ENCODE measurements at regions not wholly inside any gene's neighbourhood (a gene's known extent, or its start where the extent isn't known, plus 50 kb on each side); places are given as distances from the start of the nearest gene placed in this dataset.

DNA sequence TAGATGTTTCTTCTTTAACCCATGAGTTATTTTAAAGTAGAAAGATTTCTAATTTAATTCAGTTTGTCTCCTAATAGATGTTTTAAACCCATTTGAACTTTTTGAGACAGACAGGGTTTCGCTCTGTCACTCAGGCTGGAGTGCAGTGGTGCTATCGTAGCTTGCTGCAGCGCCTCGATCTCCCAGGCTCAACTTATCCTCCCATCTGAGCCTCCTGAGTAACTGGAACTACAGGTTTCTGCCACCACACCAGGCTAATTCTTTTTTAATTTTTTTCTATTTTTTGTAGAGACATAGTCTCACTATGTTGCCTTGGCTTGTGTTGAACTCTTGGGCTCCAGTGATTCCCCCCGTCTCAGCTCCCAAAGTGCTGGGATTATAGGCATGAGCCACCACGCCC lies 53.0 kb upstream of the RAB18 start:
- no peak for DNase-seq (ENCODE audit: low read depth)

DNA sequence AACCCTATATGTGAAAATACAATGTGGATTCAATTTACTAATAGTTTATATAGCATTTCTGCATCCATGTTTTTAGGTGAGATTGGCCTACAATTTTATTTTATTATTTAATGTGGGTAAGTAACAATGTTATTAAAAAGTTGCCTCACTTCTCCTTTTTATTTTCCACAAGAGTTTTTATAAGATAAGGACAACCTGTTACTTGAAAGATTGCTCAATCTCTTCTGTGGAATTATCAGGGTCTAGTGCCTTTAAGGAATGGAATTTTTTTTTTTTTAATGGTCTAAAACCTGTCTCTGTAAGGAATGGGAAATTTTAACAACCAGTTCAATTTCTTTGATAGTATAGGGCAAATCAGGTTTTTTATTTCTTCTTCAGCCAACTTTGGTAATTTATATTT lies 53.9 kb upstream of the RAB18 start:
- DNase-seq (ENCODE audit: low read depth) = no peak

DNA sequence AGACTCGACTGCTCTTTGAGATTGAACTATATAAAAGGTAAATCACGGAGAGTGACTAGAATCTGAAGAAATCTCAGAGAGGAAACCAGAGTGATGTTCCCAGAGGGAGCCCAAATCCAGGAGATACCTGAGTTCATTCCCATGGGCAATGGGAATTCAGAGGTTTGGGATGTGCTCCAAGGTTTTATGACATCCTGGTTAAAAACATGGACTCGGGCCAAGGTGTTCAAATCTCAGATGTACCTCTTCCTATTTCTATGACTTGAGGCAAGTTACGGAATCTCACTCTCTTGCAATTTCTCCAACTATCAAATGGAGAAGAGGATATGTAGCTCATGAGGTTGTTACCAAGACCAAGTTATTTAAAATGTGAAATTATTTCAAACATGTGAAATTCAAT lies 54.5 kb upstream of the RAB18 start:
- peak; percentile 9 for DNase-seq (ENCODE audit: low read depth)

DNA sequence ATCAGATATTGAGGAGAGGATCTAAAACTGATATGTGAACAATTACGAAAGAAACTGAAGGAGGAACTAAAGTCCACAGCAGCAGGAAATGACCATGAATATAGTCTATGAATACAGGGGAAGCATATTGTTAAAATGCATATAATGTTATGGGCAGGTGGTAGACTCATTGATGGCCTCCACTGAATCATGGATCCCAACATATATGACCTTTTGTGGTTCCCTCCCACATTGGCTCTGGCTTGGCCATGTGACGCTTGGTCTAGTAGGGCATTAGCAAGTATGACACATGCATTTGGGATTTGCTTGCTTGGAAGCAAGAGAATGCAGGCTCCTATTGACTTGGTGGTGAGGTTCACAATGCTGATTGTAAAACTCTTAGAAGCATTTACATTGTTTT lies 55.2 kb upstream of the RAB18 start:
- peak; percentile 63 for DNase-seq (ENCODE audit: low read depth)

DNA sequence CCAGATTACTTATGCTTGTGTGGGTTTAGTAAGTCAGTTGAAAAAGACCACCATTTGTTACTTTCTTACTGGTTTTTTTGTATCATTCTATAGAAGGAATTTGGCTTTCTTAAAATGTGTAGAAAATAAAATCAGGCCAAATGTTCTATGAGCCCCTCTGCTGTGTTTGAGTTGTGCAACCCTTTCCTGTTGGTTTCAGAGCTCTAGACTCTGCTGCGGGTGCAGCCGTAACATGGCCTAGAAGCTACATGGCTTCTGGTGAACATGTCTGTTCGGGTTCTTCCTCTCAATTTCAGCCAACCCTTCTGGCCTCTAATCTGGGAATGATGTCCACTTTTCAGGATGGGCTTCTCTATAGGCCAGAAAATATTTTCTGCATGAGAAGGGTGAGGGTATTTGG lies 56.6 kb upstream of the RAB18 start:
- no peak for DNase-seq (ENCODE audit: low read depth)

DNA sequence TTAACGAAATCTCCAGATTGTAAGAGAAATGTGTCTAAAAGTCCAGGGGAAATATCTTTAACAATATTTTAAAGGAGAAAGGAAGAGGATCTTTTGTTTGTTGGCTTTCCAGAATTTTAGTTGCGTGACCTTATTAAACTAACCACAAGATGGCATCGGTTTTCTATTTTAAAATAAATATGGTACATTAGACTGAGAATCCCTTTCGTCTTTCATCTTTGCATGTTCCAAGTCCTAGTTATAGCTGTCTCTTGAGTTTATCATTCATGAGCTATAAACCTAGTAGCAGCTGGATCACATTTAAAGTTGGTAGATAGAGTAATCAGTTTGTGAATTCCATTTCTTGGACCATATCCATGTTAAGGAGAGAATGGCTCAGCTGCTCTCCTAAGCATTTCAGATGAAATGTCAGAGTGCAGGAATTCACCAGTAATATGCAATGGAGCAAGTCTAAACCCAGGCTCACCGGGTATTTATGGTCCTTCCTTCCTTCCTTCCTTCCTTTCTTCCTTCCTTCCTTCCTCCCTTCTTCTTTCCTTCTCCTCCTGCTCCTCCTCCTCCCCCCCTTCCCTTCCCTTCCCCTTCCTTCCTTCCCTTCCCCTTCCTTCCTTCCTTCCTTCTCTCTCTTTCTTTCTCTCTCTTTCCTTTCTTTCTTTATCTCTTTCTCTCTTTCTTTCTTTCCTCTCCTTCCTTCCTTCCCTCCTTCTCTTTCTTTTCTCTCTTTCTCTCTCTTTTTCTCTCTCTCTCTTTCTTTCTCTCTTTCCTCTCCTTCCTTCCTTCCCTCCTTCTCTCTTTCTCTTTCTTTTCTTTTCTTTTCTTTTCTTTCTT lies 57.8 kb upstream of the RAB18 start:
- DNase-seq (ENCODE audit: low read depth) = peak; percentile 39

DNA sequence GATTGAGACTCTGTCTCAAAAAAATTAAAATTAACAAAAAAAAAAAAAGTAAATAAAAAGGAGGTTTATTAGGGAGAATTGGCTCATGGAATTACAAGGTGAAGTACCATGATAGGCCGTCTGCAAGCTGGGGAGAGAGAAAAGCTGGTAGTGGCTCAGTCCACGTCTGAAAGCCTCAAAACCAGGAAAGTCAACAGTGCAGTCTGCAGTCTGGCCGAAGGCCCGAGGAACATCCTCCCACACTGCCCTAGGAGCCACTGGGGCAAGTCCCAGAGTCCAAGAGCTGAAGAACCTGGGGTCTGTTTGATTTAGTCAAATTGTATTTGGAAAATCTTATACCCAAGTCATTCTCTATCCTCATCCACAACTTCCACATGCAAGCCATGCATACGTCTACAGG lies 59.0 kb upstream of the RAB18 start:
- no peak for DNase-seq (ENCODE audit: low read depth)

DNA sequence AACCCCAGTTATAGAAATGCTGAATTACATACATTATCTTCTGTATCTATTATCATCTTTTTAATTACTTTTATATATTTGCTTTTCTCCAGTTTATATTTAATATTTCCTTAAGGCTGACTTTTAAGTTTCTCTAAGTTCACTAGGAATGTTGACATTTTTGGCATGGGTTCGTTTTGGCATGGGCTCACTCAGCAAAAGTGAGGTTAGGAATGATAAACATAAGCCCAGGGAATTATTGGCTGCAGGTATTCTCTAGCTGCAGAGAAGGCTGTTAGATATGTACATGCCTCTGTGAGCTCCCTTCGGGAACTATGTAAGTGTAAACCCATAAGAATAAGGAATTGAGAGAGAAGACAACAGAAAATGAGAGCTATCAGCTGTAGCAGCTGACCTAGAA lies 63.6 kb upstream of the RAB18 start:
- no peak for DNase-seq (ENCODE audit: low read depth)

DNA sequence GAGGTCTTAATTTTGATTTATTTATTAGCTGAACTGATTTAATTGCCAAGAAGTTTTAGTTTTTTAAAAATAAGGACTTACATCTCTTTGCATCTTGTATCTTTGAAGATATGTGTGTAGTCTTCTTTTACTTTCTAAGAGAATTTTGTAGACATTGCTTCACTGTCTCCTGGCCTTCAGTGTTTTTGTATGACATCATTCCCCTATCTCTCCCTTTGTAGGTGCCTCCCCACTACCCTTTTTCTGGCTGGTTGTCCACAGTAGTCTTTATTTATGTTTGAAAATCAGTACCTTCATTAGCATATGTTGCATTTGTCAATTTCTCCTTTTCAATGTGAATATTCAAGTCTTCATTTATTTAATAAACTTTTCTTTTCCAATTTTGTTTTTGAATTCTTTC lies 64.1 kb upstream of the RAB18 start:
- no peak for DNase-seq (ENCODE audit: low read depth)

DNA sequence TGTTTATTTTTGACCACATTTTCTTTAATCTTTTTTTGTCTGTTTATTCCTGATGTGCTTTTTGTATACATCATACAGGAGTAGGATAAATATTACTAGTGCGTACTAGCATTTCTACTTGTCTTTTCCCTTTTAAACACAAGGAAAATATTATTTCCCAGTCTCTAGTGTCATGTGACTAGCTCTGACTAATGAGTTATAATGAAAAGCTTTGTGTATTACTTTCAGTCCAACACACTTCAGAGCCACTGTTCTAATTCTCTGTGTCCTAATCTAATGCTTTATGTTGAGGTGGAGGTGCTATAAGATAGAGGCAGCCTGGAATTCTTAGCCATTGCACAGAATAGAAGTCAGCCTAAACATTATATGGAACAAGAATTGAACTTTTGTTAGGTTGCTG lies 65.0 kb upstream of the RAB18 start:
- no peak for DNase-seq (ENCODE audit: low read depth)

DNA sequence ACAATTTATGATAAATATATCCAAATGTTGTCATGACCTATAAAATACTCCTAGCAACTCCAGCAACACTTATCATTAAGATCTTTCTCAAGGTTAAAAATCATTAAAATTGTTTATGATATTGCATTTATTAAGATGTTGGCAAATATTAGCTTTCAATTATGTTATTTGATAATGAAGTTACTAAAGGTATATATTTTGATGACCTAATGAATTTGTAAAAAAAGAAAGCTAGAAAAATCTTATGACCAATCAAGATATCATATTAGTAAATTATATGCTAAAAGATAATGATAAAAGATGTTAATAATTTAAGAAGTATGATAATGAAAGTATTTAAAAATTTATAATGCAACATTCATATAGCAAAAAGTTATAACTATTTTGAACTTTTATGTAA lies 66.3 kb upstream of the RAB18 start:
- no peak for DNase-seq (ENCODE audit: low read depth)

DNA sequence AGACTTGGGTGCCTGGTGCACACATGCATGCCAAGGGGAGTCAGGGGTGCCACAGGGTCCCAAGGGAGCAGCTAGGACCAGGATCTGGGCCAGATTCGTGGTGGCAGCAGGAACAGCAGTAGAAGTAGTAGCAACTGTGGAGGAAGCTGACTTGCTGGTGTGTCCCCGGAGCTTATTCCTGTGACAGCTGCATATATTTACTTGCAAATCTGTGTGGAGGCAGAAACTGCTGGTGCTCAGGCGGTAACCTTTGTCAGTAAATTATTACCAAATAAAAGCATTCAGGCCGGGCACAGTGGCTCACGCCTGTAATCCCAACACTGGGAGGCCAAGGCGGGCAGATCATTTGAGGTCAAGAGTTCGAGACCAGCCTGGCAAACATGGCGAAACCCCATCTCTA lies 67.4 kb upstream of the RAB18 start:
- DNase-seq (ENCODE audit: low read depth) = no peak

DNA sequence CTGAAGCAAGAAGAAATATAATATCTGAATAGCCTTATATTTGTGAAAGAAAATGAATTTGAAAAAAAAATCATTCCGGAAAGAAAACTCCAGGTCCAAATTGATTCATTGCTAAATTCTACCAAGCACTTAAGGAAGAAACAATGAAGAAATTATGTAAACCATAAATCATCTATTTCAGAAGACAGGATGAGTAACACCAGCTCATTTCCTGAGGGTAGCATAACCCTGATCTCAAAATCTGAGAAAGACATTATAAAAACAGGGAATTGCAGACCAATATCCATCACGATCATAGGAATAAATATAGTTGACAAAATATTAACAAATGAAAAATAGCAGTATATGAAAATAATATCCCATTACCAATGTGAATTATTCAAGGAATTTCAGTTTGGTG lies 70.1 kb upstream of the RAB18 start:
- no peak for DNase-seq (ENCODE audit: low read depth)

DNA sequence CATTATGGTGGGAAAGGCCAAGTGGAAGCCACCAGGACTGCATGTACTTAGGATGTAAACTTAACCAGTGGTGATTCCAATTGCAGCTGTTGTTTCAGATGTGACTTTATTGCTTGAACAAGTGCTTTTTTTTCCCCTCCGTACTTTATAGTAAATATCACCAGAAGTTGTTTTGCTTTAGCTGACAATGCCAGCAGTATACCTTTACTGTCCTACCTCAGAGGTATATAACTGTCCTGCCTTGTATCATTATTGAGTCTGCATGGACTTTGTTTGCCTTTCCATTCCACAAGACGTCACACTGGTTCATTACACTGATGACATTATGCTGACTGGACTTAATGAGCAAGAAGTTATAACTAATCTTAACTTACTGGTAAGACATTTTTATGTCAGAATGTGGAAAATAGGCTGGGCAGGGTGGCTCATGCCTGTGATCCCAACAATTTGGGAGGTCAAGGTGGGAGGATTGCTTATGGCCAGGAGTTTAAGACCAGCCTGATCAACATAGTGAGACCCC lies 77.1 kb upstream of the RAB18 start:
- no peak for DNase-seq (ENCODE audit: low read depth)

DNA sequence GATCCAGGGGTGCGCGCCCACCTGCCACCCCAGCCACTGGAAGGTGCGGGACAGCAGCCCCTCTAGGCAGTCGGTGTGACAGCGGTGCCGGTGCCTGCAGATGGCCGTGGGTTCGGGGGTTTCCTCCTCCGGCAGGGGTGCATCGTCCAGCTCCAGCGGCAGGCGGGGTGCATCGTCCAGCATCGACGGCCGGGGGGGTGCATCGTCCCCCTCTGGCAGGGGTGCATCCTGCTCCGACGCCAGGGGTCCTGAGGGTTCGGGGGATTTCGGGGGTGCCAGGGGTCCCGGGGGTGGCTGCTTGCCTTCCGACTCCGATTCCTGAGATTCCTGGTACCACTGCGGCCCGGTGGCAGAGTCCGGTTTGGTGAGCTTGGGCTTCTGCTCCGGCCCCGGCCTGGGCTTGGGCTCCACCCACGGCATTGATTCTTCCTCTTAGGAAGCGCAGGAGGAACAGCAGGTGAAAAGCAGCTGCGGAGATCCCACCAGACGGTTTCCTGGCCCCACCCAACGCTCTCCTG lies 90.2 kb upstream of the RAB18 start:
- no peak for DNase-seq (ENCODE audit: low read depth)

DNA sequence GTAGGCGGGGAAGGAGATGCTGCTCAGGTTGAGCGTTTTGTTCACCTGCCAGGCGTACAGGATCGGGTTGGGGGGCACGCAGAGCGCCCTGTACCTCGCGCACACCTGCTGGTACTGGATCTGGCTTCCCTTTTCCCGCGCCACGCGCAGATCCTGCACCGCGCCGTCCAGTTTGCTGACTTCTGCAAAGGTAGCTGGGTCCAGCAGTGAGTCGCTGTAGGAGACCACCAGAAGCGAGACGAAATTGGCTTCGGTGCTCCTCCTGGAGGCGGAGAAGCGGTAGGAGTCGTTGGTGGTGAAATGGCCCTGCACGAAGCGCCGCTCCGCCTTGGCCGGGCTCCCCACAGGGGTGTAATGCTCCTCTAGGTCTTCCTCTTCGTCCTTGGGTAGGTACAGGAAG lies 90.7 kb upstream of the RAB18 start:
- DNase-seq (ENCODE audit: low read depth) = no peak

DNA sequence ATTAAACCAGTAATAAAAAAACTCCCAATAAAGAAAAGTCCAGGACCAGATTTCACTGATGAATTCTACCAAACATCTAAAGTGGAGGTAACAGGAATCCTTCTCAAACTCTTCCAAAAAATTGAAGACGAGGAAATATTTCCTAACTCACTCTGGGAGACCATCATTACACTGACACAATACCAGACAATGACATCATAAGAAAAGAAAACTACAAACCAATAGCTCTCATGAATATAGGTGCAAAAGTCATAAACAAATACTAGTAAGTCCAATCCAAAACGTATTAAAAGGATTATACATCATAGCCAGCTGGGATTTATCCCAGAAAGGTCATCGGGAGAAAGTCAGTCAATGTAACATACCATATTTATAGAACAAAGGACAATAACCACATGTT lies 94.0 kb upstream of the RAB18 start:
- no peak for DNase-seq (ENCODE audit: low read depth)

DNA sequence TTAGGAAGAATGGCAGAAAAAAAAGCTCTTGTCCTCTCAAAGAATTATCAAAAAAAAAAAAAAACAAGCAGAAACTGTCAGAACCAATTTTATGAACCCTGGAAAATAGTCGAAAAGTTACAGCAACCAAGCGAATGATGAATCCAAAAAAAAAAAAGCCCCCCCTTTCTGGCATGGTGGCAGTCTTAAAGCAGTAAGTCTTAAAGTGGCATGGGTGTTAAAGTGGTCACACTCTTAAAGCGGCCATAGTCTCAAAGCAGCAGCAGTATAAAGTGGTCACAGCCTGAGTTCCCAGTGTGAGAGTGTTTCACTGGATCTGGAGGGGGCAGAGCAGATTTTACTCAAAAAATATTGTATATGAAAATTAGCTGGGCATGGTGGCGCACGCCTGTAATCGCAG lies 96.8 kb upstream of the RAB18 start:
- no peak for DNase-seq (ENCODE audit: low read depth)

DNA sequence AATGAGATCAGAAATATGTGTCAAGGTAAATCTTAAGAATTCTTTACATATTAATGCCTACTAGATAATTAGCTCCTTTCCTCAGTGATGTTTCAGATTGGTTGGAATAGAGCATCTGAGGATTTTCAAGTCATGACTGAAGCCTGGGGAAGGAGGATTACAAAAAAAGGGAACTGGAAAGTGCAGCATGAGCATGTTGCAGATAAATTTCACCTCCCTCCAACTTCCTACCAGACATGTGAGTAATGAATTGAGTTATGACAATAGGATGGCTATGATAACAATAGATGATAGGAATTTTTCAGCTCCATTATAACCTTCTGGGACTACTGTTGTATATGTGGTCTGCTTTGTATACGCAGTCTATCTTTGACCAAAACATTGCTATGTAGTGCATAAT lies 104.2 kb upstream of the RAB18 start:
- DNase-seq (ENCODE audit: low read depth) = no peak

DNA sequence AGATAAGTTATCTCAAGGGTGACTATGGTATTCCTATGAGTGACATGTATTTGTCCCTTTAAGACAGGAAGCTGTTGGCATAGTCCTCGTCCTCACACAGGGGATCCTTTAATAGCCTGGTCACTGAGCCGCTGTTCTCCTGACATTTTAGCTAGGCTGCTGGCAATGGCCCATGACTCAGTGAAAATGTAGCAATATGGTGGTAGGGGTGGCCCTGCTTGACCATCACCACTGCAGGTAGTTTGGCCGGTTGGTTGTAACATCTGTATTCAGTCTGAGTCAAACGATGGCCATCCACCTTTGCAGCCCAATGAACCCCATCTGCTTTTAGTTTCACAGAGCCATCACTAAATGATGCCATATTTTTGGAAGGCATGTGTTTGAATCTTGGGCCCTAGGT lies 110.1 kb upstream of the RAB18 start:
- DNase-seq (ENCODE audit: low read depth) = no peak

DNA sequence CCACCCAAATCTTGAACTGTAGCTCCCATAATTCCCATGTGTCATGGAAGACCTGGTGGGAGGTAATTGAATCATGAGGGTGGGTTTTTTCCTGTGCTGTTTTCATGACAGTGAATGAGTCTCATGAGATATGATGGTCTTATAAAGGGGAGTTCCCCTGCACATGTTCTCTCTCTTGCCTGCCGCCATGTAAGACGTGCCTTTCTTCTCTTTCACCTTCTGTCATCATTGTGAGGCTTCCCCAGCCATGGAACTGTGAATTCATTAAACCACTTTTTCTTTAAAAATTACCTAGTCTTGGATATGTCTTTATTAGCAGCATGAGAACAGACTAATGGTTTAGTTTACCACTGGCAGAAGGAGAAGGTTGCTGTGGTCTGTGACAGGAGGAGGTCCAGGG lies 111.5 kb upstream of the RAB18 start:
- no peak for DNase-seq (ENCODE audit: low read depth)

DNA sequence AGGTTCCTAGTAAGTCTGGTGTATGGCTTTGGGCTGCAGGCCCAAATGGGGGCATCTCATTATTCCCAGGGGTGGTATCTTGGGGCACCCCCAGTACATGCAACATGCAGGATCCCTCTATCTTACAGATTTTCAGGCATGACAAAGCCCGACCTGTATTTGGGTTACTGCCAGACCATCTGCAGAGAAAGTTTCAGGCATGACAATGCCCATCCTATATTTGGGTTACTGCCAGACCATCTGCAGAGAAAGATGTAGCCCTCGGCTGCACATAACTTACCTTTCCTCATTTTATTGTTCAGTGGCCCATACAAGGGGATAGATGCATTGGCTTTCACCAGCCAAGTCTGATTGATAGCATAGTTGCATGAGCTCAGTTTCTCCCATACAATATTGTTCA lies 112.2 kb upstream of the RAB18 start:
- DNase-seq (ENCODE audit: low read depth) = no peak

DNA sequence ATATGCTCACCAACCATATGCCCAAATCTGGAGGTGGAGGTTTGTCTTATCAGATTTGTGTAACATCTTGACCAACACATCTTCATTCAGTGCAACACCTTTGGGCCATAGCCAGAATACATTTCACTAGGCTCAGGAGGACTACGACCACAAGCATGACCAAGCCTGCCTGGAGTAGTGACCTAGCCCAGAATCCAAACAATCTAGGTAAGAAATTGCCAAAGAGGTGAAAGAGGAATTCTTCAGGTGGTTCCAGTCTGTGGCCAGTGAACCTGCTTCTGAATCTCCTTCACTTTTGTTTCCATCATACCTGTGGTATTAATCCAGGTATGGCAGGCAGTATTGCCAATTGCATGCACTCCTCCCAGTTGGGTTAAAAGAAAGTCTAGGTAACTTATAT lies 112.8 kb upstream of the RAB18 start:
- DNase-seq (ENCODE audit: low read depth) = peak; percentile 8

DNA sequence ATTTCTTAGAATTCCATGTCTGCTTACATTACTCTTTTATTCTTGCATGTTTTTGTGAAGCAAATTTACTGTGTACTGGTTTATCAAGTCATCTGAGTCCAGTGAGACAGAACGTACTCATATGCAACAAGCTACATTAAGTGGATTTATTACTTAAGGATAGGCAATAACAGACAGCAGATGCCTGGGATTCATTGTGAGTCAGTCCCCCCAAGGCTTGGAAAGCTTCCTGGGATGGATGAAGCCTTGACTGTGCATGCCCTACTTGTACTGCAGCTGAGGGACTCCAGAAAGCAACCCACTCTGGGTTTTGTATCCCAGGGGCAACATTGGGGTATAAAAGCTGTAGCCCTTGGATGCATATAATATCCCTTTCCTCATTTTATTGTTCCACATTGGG lies 113.4 kb upstream of the RAB18 start:
- DNase-seq (ENCODE audit: low read depth) = peak; percentile 73
